PFSK-1 (cell line): ENCODE measurements at regions not wholly inside any gene's neighbourhood (a gene's known extent, or its start where the extent isn't known, plus 50 kb on each side); places are given as distances from the start of the nearest gene placed in this dataset.

Experiments
- FOXP2 ChIP-seq: optimal IDR thresholded peaks from 2 replicates; pipeline ENCODE3; 2011; ENCODE audit warnings: borderline replicate concordance, control low read depth, inconsistent platforms; ENCODE audit not compliant: insufficient read depth; ENCODE audit errors: extremely low read length, extremely low read depth
- POLR2AphosphoS5 ChIP-seq: IDR thresholded peaks from 2 replicates; pipeline ENCODE4 v1.6.1; 2012; ENCODE audit warnings: low read depth, mild to moderate bottlenecking, control low read depth, low read length, moderate library complexity
- REST ChIP-seq, 2 experiments: IDR thresholded peaks; 2 replicates each; pipeline versions ENCODE4 v1.6.1 to v1.8.0; 2011 to 2012; ENCODE audit warnings: low read depth in 2 of 2, low read length in 2 of 2, control low read depth in 1 of 2, inconsistent platforms in 1 of 2, mild to moderate bottlenecking in 1 of 2, moderate library complexity in 1 of 2; ENCODE audit not compliant: insufficient read depth in 1 of 2
- SIN3A ChIP-seq: IDR thresholded peaks from 2 replicates; pipeline ENCODE4 v1.6.1; 2012; ENCODE audit warnings: mild to moderate bottlenecking, low read length, moderate library complexity, borderline replicate concordance; ENCODE audit not compliant: insufficient read depth
- TAF1 ChIP-seq: IDR thresholded peaks from 2 replicates; pipeline ENCODE4 v1.6.1; 2012; ENCODE audit warnings: low read length, control low read depth, borderline replicate concordance; ENCODE audit not compliant: insufficient read depth

GRCh38 chr1:11414926-11415538 is 63.9 kb upstream of the DISP3 start:
- no peak for TF ChIP-seq SIN3A
- no peak for TF ChIP-seq TAF1
- no peak for TF ChIP-seq POLR2AphosphoS5
- TF ChIP-seq FOXP2: no peak
- no peak for TF ChIP-seq REST (IDR thresholded peaks at IDR 0.05; ENCODE audit: insufficient read depth in 1 of 2, low read depth in 2 of 2, low read length in 2 of 2)

- TF ChIP-seq TAF1 (no peak), REST (IDR thresholded peaks at IDR 0.05; ENCODE audit: insufficient read depth in 1 of 2, low read depth in 2 of 2, low read length in 2 of 2) (no peak), POLR2AphosphoS5 (peak; percentile 65), FOXP2 (no peak), SIN3A (peak; percentile 78; the same call in 1 of the 2 replicates)
Observed at GRCh38 chr1:11417162-11417561, 61.8 kb upstream of the DISP3 start.

- no peak for TF ChIP-seq SIN3A
- no peak for TF ChIP-seq REST (IDR thresholded peaks at IDR 0.05; ENCODE audit: insufficient read depth in 1 of 2, low read depth in 2 of 2, low read length in 2 of 2)
- TF ChIP-seq FOXP2: no peak
- TF ChIP-seq POLR2AphosphoS5: no peak
- TF ChIP-seq TAF1: no peak
Observed at GRCh38 chr1:11418056-11418455, 60.9 kb upstream of the DISP3 start.

- no peak for TF ChIP-seq SIN3A
- TF ChIP-seq REST (IDR thresholded peaks at IDR 0.05; ENCODE audit: insufficient read depth in 1 of 2, low read depth in 2 of 2, low read length in 2 of 2): no peak
- no peak for TF ChIP-seq POLR2AphosphoS5
- TF ChIP-seq FOXP2: no peak
- no peak for TF ChIP-seq TAF1
Observed at GRCh38 chr1:11421443-11421842, 57.5 kb upstream of the DISP3 start.

- TF ChIP-seq REST (IDR thresholded peaks at IDR 0.05; ENCODE audit: insufficient read depth in 1 of 2, low read depth in 2 of 2, low read length in 2 of 2): no peak
- TF ChIP-seq TAF1: no peak
- TF ChIP-seq SIN3A: no peak
- TF ChIP-seq POLR2AphosphoS5: no peak
- TF ChIP-seq FOXP2: no peak
Observed at GRCh38 chr1:11422686-11423085, 56.3 kb upstream of the DISP3 start.
